GM19328 (cell line): ENCODE measurements at regions not wholly inside any gene's neighbourhood (a gene's known extent, or its start where the extent isn't known, plus 50 kb on each side); places are given as distances from the start of the nearest gene placed in this dataset.

ENCODE experiments used
- ATAC-seq: cut with Tn5 transposase; IDR thresholded peaks from one replicate; pipeline ENCODE4 v1.9.1; 2021; ENCODE audit warnings: mild to moderate bottlenecking, moderate library complexity; ENCODE audit not compliant: unreplicated experiment

DNA sequence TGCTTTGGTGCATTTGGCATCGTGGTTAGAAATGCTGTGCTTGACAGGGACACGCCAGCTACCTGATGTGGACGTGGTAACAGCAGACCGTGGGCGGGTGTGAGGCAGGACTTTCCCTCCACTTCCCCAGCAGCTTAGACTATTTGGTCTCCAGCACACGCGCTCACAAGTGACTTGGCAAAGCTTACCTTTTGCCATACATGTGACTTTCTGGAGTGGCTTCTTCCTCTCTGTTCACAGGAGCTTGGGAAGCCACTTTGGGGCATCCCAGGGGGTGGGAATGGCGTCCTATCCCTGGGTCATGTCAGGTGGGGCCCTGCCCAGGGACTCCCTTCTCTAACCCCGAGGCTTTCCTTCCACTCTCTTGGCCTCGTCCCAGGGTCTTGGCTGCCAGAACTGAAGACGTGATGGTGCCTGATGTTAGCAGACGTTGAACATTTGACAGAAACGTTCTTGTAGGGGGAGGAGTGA, 228.7 kb upstream of the KLF6 start:
- ATAC-seq = peak; percentile 65

- no peak for ATAC-seq
Observed at GRCh38 chr10:4012848-4013247, 227.8 kb upstream of the KLF6 start.

DNA sequence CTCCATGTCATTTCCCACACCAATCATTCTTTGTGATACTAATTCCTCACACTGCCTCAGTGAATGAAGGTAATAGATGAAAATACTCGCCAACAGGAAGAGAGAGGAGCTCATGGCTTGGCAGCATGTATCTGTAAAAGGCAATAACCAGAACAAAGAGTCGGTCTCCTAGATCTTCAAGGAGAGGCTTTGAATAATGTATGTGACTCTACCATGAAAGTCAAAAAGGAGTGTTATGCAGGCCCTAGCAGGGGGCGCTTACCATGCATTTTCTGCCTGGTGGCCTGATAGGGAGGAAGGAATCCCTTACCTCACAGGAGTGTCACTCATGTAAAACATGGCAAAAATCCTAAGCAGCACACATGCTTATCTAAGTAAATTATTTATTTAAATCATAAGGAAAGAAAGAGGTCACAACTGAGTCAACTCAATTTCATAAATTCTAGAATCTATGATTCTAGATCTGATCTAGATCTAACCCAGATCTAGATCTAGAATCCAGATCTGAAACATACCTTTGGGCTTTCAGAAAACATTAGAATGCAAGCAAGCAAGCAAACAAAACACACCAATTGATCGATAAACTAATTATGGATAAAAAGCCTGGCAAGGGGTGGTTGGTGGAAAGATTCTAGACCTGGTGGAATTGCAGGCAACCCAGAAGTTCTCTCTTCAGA, 226.3 kb upstream of the KLF6 start:
- no peak for ATAC-seq

DNA sequence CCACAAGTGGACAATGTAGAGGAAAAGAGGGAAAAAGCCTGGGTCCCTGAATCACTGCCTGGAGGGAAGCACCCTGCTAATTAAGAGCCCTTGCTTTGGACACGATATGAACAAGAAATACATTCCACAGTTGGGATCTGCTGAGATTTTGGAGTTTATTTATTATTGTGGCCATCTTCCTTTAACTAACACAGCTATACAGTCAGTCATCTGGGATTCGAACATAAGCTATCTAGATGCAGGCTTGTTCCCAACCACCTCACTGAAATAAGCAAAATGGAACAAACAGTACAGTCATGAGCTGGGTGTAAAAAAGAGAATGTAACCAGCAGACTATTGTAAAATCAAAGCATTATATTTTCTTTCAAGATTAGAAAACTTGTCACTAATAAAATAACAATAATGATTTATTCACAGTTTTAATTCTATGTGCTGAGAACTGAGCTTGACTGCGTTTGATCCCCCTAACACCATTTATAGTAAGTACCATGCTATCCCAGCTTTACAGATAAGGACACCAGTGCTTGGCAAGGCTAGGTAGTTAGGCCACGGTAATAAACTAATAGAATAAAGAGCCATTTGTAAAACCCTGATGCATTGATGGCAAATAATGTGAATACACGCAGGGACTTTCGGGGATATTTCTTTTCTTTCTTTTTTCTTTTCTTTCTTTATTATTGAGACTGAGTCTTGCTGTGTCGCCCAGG, 223.8 kb upstream of the KLF6 start:
- ATAC-seq = no peak

DNA sequence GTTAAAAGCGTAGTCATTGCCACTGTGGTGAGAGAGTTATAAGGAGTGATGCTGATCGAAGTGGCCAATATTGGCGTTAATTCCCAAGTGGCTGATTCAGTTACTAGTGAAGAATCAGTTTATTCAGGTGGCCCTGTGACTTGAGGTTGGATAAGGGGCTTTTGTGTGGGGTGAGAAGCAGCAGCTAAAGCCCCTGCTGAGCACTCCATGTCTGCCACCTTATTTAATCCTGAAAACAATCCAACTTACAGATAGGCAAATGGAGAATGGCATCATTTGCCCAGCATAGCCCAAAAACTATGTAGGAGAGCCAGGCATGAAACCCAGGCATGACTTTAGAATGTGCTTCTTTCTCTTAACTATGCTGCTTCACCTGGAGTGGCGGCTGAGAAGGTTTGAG, 222.8 kb upstream of the KLF6 start:
- ATAC-seq = no peak

DNA sequence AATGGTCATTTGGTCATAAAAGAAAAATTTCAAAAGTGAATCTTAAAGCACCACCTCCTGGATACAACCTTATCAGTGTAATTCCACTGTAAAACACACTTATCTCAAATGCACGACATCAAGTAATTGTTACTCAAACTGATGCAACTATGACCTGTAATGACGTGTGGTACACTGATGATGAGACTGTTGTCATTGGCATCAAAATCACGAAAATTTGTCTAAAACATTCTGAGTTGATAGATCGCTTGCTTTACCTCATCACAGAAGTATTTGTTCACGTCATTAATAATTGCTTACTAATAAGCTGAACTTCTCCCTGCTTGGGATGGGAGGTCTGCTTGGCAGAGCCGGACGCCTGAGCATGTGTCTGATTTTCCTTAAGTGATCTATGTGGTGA, 221.8 kb upstream of the KLF6 start:
- no peak for ATAC-seq

- ATAC-seq = no peak
Observed at GRCh38 chr10:4006051-4006450, 221.0 kb upstream of the KLF6 start.

DNA sequence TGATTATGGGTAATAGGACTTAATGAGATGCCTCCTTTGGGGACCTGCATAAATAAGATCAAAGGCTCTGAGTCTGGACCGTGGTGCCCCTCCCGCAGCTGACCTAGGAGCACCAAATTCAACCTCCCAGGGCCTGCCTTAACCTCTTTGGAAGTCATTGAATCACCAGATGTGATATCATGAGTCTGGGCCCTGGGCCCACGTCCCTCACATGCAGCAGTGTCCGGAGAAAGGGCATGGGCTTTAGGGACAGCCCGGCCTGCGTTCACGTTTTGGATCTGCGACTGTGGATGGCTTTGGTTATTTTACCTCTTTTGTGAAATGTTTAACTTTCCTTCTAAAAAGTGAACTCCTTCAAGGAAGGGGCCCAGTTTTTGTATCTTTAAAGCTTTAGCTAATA, 220.0 kb upstream of the KLF6 start:
- no peak for ATAC-seq

- no peak for ATAC-seq
Observed at GRCh38 chr10:4004144-4004543, 219.1 kb upstream of the KLF6 start.

DNA sequence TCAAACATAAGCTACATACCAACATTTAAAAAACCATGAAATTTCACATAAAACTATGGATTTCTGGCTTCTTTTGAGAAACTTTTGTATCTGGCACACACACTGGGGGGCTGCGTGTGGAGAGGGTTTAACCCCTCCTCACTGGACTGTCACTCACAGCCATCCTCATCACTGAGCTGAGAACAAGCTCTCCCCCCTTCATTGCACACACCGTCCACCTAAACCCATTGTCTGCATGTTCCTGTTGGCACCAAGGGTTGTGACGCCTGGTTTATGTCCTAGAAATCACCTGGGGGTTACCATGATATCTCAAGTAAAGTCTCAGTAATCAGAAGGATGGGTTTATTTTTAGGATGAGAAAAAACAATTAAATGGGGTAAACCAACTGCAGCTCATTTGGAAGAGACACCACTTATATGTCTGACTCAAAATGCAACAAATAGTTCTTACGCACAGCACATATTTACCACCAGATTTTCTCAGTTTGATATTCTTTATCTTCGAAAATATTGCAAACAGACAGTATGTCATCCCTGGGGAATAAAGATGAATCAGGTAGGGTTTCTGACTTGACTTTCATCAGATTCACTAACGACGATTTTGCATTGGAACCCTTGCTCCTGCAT, 218.5 kb upstream of the KLF6 start:
- ATAC-seq = no peak

DNA sequence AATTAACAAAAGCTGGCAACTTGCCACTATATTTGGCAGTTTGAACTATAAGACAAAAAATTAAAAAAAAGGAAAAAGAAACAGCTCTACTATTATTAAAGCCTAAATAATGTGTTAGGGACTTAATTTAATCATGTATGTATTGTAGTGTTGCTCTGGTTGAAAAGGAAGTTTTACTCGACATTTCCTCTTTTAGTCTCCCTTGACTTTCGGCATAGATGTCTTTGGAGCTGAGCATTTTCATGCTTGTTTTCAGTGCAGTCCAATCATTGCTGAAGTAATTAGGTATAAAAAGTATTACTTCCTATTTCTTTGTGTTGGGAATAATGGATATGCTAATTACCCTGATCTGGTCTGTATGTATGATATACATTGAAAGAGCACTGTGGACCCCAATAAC, 216.8 kb upstream of the KLF6 start:
- no peak for ATAC-seq

- no peak for ATAC-seq
Observed at GRCh38 chr10:3999642-4000041, 214.6 kb upstream of the KLF6 start.

- no peak for ATAC-seq
Observed at GRCh38 chr10:3996697-3997096, 211.7 kb upstream of the KLF6 start.

DNA sequence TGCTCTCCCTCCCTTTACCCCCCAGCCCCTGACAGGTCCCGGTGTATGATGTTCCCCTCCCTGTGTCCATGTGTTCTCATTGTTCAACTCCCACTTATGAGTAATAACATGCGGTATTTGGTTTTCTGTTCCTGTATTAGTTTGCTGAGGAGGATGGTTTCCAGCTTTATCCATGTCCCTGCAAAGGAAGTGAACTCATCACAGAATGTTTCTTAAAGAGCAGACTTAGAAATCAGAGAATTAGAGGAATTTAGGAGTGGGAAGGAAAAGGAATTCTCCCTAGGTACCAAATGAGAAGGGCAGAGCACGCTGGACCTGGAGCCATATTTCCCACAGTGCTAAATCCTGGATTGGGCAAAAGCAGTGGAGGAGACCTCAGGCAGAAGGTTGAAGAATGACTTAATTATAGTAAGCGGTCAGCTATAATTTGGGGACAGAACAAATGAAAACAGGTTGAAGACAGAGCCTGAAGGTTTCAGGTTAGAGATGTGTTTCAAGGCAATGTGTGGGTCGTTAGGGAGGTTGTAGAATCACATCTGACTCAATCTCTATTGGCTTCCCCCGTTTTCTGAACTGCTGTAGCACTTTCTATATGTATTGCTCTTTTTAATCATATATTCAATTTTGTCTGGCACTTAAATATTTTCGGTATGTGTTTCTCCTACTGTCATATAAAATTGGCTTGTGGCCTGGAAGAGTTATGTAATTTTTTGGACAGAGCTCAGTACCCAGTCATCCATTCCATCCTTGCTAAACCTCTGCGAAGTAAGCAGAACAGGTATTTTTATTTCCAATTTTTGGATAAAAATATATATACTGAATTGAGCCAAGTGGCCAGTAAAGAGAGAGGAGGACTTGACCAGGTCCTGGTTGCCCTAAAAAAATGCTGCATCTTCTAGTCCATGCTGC, 210.5 kb upstream of the KLF6 start:
- no peak for ATAC-seq

DNA sequence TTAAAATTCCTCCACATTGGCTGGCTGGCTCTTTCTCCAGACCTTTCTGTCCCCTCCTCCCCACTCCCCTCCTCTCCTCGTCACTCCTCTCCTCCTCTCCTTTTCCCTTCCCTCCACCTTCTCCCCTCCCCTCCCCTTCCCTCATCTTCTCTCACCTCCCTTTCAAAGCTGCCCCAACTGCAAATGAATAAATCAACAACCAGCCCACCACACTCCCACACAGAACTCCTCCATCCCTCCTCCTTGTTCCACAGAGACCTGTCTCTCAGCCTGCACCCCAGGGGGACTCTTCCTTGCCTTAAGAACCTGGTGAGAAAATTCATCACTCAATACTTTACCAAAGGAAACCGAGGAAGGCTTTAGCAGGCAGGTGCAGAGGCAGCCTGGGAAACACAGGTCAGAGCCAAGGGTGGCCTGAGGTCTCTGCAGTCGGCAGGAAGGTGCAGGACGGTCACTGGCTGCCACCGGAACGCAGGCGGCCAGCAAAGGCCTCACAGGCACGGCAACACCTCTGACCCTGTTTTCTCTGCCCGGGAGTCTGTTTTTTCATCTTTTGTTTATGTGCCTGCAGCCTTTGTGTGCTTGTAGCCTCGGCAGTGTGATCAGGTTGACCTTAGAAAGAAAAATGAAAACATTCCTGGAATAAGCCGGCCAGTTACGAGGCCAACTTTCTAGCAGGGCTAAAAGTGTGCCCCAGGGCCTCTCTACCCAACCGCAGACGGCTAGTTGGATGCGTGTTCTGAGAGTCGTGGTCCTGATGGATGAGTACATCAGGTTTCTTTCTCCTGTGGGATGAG, 207.6 kb upstream of the KLF6 start:
- ATAC-seq = no peak

DNA sequence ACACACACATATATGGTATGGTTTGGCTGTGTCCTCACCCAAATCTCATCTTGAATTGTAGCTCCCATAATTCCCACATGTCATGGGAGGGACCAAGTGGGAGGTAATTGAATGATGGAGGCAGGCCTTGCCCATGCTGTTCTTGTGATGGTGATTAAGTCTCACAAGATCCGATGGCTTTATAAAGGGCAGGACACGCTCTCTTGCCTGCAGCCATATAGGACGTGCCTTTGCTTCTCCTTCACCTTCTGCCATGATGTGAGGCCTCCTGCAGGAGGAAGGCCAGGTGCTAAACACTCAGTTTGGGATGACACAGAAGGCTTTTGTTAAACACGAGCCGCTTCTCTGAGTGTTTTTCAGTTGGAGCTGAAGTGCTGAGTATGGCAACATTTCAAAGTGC, 205.3 kb upstream of the KLF6 start:
- no peak for ATAC-seq

DNA sequence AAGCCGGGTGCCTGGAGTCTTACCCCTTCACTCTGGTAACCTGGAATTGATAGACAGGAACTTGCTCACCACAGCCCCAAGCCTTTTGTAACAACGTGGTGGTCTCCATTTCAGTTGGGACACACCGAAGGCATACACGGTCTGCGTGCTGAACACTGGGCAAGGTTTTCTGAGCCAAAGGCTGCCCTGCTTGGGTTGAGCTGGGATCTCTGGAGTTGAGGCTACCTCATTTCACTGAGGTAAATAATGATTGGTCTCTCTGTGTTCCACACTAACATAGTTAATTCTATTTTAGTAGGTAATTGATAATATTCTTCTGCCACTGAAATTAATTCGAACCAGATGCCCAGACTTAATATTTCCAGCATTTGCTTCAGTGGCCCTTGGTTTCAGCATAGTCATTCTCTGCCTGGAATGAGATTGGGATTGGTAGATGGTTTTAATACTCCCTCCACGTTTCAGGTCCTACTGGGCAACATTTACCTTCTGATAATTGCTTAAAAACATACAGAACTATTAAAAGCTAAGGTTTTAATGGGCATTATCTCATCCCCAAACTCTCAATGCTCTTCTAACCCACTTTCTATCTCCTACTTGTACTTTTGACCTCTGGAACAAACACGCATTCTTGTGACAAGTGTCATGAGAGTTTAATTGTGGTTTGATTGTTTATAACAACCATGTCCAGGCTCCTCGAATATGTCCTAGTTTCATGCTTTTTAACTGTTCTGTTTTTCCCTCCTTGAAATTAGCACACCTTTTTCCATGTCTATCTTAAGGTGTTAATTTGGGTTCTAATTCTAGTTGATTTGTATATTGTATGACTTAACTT, 202.3 kb upstream of the KLF6 start:
- ATAC-seq = no peak

DNA sequence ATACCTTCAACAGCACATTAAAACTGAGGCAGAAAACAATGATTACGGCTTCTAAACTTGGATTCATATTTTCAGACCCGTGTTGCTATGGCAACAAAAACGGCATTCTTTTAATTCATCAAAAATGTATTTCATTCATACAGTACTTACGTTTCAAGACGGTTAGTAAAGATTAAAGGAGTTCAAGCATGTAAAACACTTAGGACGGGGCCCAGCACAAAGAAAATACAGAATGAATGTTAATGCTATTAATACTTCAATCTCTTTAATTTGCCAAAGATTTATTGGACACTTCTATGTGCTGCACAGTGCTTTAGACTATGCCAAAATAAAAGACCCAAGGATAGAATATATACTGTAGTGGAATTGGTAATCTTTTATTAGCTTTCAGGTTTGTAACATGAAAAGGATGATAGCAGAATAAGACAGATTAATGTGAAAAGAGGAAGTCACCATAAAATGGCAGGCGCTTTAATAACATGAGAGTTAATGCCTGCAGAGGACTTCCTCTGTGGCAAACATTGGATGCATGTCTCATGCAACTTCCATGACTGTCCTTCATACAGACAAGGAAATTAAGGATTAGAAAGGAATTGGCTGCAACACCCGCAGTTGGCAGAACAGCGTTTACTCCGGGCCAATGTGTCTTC, 201.6 kb upstream of the KLF6 start:
- ATAC-seq = no peak
